H1 (cell line): ENCODE measurements at regions not wholly inside any gene's neighbourhood (a gene's known extent, or its start where the extent isn't known, plus 50 kb on each side); places are given as distances from the start of the nearest gene placed in this dataset.

Source experiments
- CTCF ChIA-PET: fragments of 300-600 bp; sonication (Branson Sonifier 250); formaldehyde crosslinking; loops from one replicate; lab custom pipeline; 2021; ENCODE audit not compliant: partially characterized antibody; lab: Charles Lee
- POLR2A ChIA-PET: fragments of 300-600 bp; sonication (Branson Sonifier 250); formaldehyde crosslinking; loops from one replicate; lab custom pipeline; 2021; ENCODE audit warnings: inconsistent platforms; ENCODE audit not compliant: partially characterized antibody; lab: Charles Lee
- DNase-seq, 2 experiments: peaks; one replicate each; pipeline versions ENCODE4 v3.0.0 to v3.0.0-alpha.2; 2010 to 2022; ENCODE audit warnings: low spot score in 2 of 2, low read depth in 1 of 2, mixed read lengths in 1 of 2
- FAIRE-seq: peaks from 2 replicates; lab custom pipeline; 2011; peaks lifted over from hg19 to GRCh38; lab: Jason Lieb, UNC
- H2AFZ ChIP-seq: 2 replicates; pipeline ENCODE4 v1.8.1; 2012; ENCODE audit warnings: low read length, inconsistent platforms
- H2AK5ac ChIP-seq: 2 replicates; pipeline ENCODE4 v1.6.1; 2013; ENCODE audit warnings: low read depth, low read length
- H2BK120ac ChIP-seq: replicated peaks from 2 replicates; pipeline ENCODE3; 2013; ENCODE audit warnings: low read depth, low read length, inconsistent platforms
- H2BK12ac ChIP-seq: 2 replicates; pipeline ENCODE4 v1.6.1; 2013; ENCODE audit warnings: low read depth, low read length
- H2BK15ac ChIP-seq: 2 replicates; pipeline ENCODE4 v1.6.1; 2013; ENCODE audit warnings: low read length
- H2BK20ac ChIP-seq: 2 replicates; pipeline ENCODE4 v1.6.1; 2013; ENCODE audit warnings: low read length
- H2BK5ac ChIP-seq: 2 replicates; pipeline ENCODE4 v1.6.1; 2013; ENCODE audit warnings: low read depth, low read length
- H3K14ac ChIP-seq: 2 replicates; pipeline ENCODE4 v1.6.1; 2013; ENCODE audit warnings: inconsistent platforms; ENCODE audit not compliant: insufficient read length
- H3K18ac ChIP-seq: 2 replicates; pipeline ENCODE4 v1.6.1; 2013; ENCODE audit warnings: low read length; ENCODE audit errors: extremely low read depth
- H3K23ac ChIP-seq: 2 replicates; pipeline ENCODE4 v1.6.1; 2013; ENCODE audit warnings: inconsistent platforms; ENCODE audit not compliant: insufficient read length
- H3K23me2 ChIP-seq: 2 replicates; pipeline ENCODE4 v1.6.1; 2013; ENCODE audit warnings: low read depth, low read length
- H3K27ac ChIP-seq: 2 replicates; pipeline ENCODE4 v1.6.1; 2011; ENCODE audit warnings: low read depth, low read length, inconsistent platforms
- H3K27me3 ChIP-seq, 4 experiments: replicated peaks in 1 of 4; 1 replicate in 1 of 4; 2 replicates in 3 of 4; pipeline versions ENCODE4 v1.6.1 to v1.8.1; 2011 to 2013; ENCODE audit warnings: low read length in 3 of 4, mild to moderate bottlenecking in 3 of 4, inconsistent platforms in 2 of 4, mixed read lengths in 2 of 4, moderate library complexity in 1 of 4; ENCODE audit not compliant: control insufficient read depth in 3 of 4, insufficient read depth in 3 of 4; ENCODE audit errors: extremely low read depth in 1 of 4
- H3K36me3 ChIP-seq, 4 experiments: 2 replicates each; pipeline versions ENCODE4 v1.6.1 to v1.8.1; 2011 to 2013; ENCODE audit warnings: mild to moderate bottlenecking in 4 of 4, low read length in 3 of 4, moderate library complexity in 2 of 4, control low read depth in 1 of 4, inconsistent platforms in 1 of 4; ENCODE audit not compliant: insufficient read depth in 4 of 4, control insufficient read depth in 2 of 4
- H3K4ac ChIP-seq: replicated peaks from 2 replicates; pipeline ENCODE3; 2013; ENCODE audit warnings: low read length, low read depth, mixed read lengths, inconsistent platforms; ENCODE audit not compliant: insufficient read length
- H3K4me1 ChIP-seq, 4 experiments: replicated peaks in 1 of 4; 1 replicate in 1 of 4; 2 replicates in 3 of 4; pipeline versions ENCODE4 v1.6.1 to v1.8.1; 2011 to 2013; ENCODE audit warnings: low read length in 3 of 4, inconsistent platforms in 2 of 4, mixed read lengths in 1 of 4; ENCODE audit not compliant: insufficient read depth in 4 of 4, control insufficient read depth in 3 of 4
- H3K4me2 ChIP-seq, 2 experiments: 2 replicates each; pipeline versions ENCODE4 v1.6.1 to v1.8.1; 2011 to 2013; ENCODE audit warnings: low read depth in 2 of 2, low read length in 2 of 2, control low read depth in 1 of 2, inconsistent platforms in 1 of 2, mild to moderate bottlenecking in 1 of 2; ENCODE audit not compliant: insufficient read depth in 1 of 2
- H3K4me3 ChIP-seq, 4 experiments: fragments of 200-600, 300-600 bp in 1 of 4; sonication (generic), shearing (Covaris generic), sonication (Bioruptor Twin) in 1 of 4; 2 replicates each; pipeline versions ENCODE4 v1.5.1 to v1.8.1; 2011 to 2016; ENCODE audit warnings: low read length in 4 of 4, low read depth in 3 of 4, control low read depth in 2 of 4, inconsistent platforms in 2 of 4, mild to moderate bottlenecking in 2 of 4, mixed read lengths in 1 of 4, moderate library complexity in 1 of 4; ENCODE audit not compliant: insufficient read depth in 2 of 4; ENCODE audit errors: extremely low read depth in 1 of 4
- H3K56ac ChIP-seq: replicated peaks from 2 replicates; pipeline ENCODE3; 2013; ENCODE audit warnings: low read depth, mild to moderate bottlenecking, mixed read lengths, low read length, inconsistent platforms; ENCODE audit not compliant: insufficient read length
- H3K79me1 ChIP-seq: 2 replicates; pipeline ENCODE4 v1.6.1; 2013; ENCODE audit warnings: low read depth, low read length, control low read depth
- H3K79me2 ChIP-seq, 2 experiments: 2 replicates each; pipeline versions ENCODE4 v1.6.1 to v1.8.1; 2012 to 2013; ENCODE audit warnings: low read length in 2 of 2, mild to moderate bottlenecking in 2 of 2, inconsistent platforms in 1 of 2; ENCODE audit not compliant: insufficient read depth in 2 of 2, control insufficient read depth in 1 of 2
- H3K9ac ChIP-seq, 4 experiments: replicated peaks in 1 of 4; 1 replicate in 1 of 4; 2 replicates in 3 of 4; pipeline versions ENCODE4 v1.6.1 to v1.8.1; 2011 to 2013; ENCODE audit warnings: low read depth in 3 of 4, low read length in 3 of 4, control low read depth in 2 of 4, mild to moderate bottlenecking in 2 of 4, moderate library complexity in 2 of 4, inconsistent platforms in 1 of 4; ENCODE audit errors: extremely low read depth in 1 of 4
- H3K9me3 ChIP-seq, 2 experiments: 2 replicates each; pipeline versions ENCODE4 v1.6.1 to v1.8.1; 2012 to 2013; ENCODE audit warnings: mild to moderate bottlenecking in 2 of 2, moderate library complexity in 2 of 2, control low read depth in 1 of 2, inconsistent platforms in 1 of 2, low read depth in 1 of 2, low read length in 1 of 2, mixed read lengths in 1 of 2; ENCODE audit not compliant: insufficient read depth in 2 of 2
- H4K20me1 ChIP-seq, 2 experiments: replicated peaks in 1 of 2; 2 replicates each; pipeline versions ENCODE3 to v1.8.1; 2011 to 2013; ENCODE audit warnings: inconsistent platforms in 2 of 2, low read length in 2 of 2, mild to moderate bottlenecking in 1 of 2; ENCODE audit not compliant: insufficient read depth in 2 of 2, control insufficient read depth in 1 of 2
- H4K5ac ChIP-seq: 2 replicates; pipeline ENCODE4 v1.6.1; 2013; ENCODE audit warnings: low read length, low read depth, mixed read lengths, inconsistent platforms; ENCODE audit not compliant: insufficient read length
- H4K8ac ChIP-seq: 2 replicates; pipeline ENCODE4 v1.8.0; 2013; ENCODE audit warnings: mild to moderate bottlenecking, moderate library complexity, low read length, inconsistent platforms; ENCODE audit not compliant: insufficient read depth; ENCODE audit errors: extremely low read depth
- H4K91ac ChIP-seq: replicated peaks from 2 replicates; pipeline ENCODE3; 2013; ENCODE audit warnings: low read length, mixed read lengths, inconsistent platforms; ENCODE audit not compliant: insufficient read length
- BCL11A ChIP-seq, 2 experiments: IDR thresholded peaks; one replicate each; pipeline ENCODE4 v1.6.1; 2011; ENCODE audit warnings: low read depth in 2 of 2, low read length in 2 of 2, mild to moderate bottlenecking in 2 of 2
- BRCA1 ChIP-seq: IDR thresholded peaks from 2 replicates; pipeline ENCODE4 v1.6.1; 2012; ENCODE audit warnings: low read depth, low read length, improper control_type of control experiment
- CEBPB ChIP-seq: IDR thresholded peaks from 2 replicates; pipeline ENCODE4 v1.6.1; 2012; ENCODE audit warnings: low read depth, low read length
- CHD2 ChIP-seq: IDR thresholded peaks from 2 replicates; pipeline ENCODE4 v1.6.1; 2012; ENCODE audit warnings: low read length, improper control_type of control experiment
- CREB1 ChIP-seq: IDR thresholded peaks from 2 replicates; pipeline ENCODE4 v1.6.1; 2012; ENCODE audit warnings: inconsistent platforms
- CTBP2 ChIP-seq: IDR thresholded peaks from 2 replicates; pipeline ENCODE4 v1.7.0; 2011; ENCODE audit warnings: borderline replicate concordance, mild to moderate bottlenecking, moderate library complexity, mixed read lengths, low read length; ENCODE audit not compliant: insufficient read depth, insufficient read length
- GTF2F1 ChIP-seq: IDR thresholded peaks from 2 replicates; pipeline ENCODE4 v1.6.1; 2012; ENCODE audit warnings: low read depth, low read length, improper control_type of control experiment, borderline replicate concordance
- POU5F1 ChIP-seq: IDR thresholded peaks from 2 replicates; pipeline ENCODE4 v1.6.1; 2011; ENCODE audit warnings: low read depth, mild to moderate bottlenecking, low read length, moderate library complexity
- RBBP5 ChIP-seq: IDR thresholded peaks from 2 replicates; pipeline ENCODE4 v1.7.1; 2012; ENCODE audit warnings: low read depth, mild to moderate bottlenecking, inconsistent platforms, low read length, moderate library complexity, borderline replicate concordance
- RNF2 ChIP-seq: fragments of 200-900, 300-1000 bp; sonication (generic); IDR thresholded peaks from 2 replicates; pipeline ENCODE4 v1.7.1; 2016; ENCODE audit warnings: borderline replicate concordance, low read depth, mild to moderate bottlenecking, antibody characterized with exemption, low read length; ENCODE audit not compliant: poor library complexity, severe bottlenecking; ENCODE audit errors: missing control alignments
- SIRT6 ChIP-seq: IDR thresholded peaks from one replicate; pipeline ENCODE4 v1.7.1; 2012; ENCODE audit warnings: low read length, inconsistent platforms
- TBP ChIP-seq: IDR thresholded peaks from 2 replicates; pipeline ENCODE4 v1.6.1; 2011; ENCODE audit warnings: low read depth, low read length, improper control_type of control experiment
- YY1 ChIP-seq: IDR thresholded peaks from 2 replicates; pipeline ENCODE4 v1.6.1; 2011; ENCODE audit warnings: low read depth, mild to moderate bottlenecking, low read length
- WGBS, 2 experiments: shearing (Covaris generic) in 1 of 2; methylation state at CpG; one replicate each; pipeline versions ENCODE4 v1.1.6 to v1.1.7; 2013 to 2015; ENCODE audit warnings: low lambda C conversion rate in 2 of 2, mixed read lengths in 2 of 2, inconsistent platforms in 1 of 2, low coverage in 1 of 2, missing lambda C conversion rate in 1 of 2; ENCODE audit not compliant: insufficient replicate concordance in 2 of 2, insufficient coverage in 1 of 2, insufficient read length in 1 of 2; ENCODE audit errors: extremely low coverage in 1 of 2, missing lambda C conversion rate in 1 of 2; 5-methylcytosine and 5-hydroxymethylcytosine counted together

GRCh38 chr20:50296450-50297375, 106.1 kb downstream of the CEBPB start:
- Histone ChIP-seq H3K23ac (no peak overlapping the region), H3K79me1 (no peaks in the 10 kb centered on the region), H3K79me2 (no peaks in the 10 kb centered on the region), H2AFZ (no peak overlapping the region), H2AK5ac (no peak overlapping the region), H3K23me2 (peaks cover 7% of the 10 kb centered on the region; the same call in 1 of the 2 replicates), H3K36me3 (no peaks in the 10 kb centered on the region), H3K4me1 (peaks cover 0 to 4% (median 0%) of the 10 kb centered on the region in 4 experiments; a peak in 4 of 7 replicates), H4K91ac (no peak overlapping the region), H3K4ac (no peak overlapping the region), H3K27me3 (no peaks in the 10 kb centered on the region), H4K20me1 (no peaks in the 10 kb centered on the region), H3K4me2 (no peak overlapping the region), H3K4me3 (no peak overlapping the region), H4K8ac (no peak overlapping the region), H2BK15ac (0 out of 2 replicates have a peak overlapping the region, but pooled peaks have one; percentile 16), H3K27ac (no peak overlapping the region), H2BK12ac (no peak overlapping the region), H3K14ac (no peak overlapping the region), H2BK20ac (no peak overlapping the region), H3K56ac (no peak overlapping the region), H4K5ac (no peak overlapping the region), H3K9me3 (no peaks in the 10 kb centered on the region), H2BK5ac (no peak overlapping the region), H3K9ac (no peak overlapping the region), H3K18ac (no peak overlapping the region), H2BK120ac (no peak overlapping the region)
- 89% methylated on average over 15 of the region's 18 CpGs; no CpG with 5 or more reads in 1 of the 2 experiments for WGBS, 2 experiments
- ChIA-PET POLR2A (interaction anchor here (0.9 to 2.4 kb wide), 2 partner anchors 9 to 11 kb away, joined by 3 to 8 read pairs; no protein-coding TSS in a partner anchor), CTCF (interaction anchor here (0.8 to 7.0 kb wide), 13 partner anchors 9 to 167 kb away, joined by 3 to 61 read pairs (median 3); partner anchors contain the start of gene CEBPB)
- no peak for FAIRE-seq
- DNase-seq = no peak
- TF ChIP-seq CTBP2 = no peak
- no peak for TF ChIP-seq RNF2
- TF ChIP-seq SIRT6 = no peak
- no peak for TF ChIP-seq CHD2
- no peak for TF ChIP-seq BRCA1
- no peak for TF ChIP-seq GTF2F1
- TF ChIP-seq YY1 = no peak
- no peak for TF ChIP-seq CREB1
- TF ChIP-seq POU5F1 = no peak
- TF ChIP-seq CEBPB = no peak
- TF ChIP-seq RBBP5 = no peak
- TF ChIP-seq TBP = no peak
- no peak for TF ChIP-seq BCL11A (IDR thresholded peaks at IDR 0.05; ENCODE audit: low read depth in 2 of 2, low read length in 2 of 2)
